22Rv1 (cell line): ENCODE measurements at regions not wholly inside any gene's neighbourhood (a gene's known extent, or its start where the extent isn't known, plus 50 kb on each side); places are given as distances from the start of the nearest gene placed in this dataset.

Experiments
- H3K27ac ChIP-seq: fragments of 450-650 bp; 2 replicates; pipeline ENCODE4 v1.5.1; 2017
- ZFX ChIP-seq: fragments of 450-650 bp; IDR thresholded peaks from 2 replicates; pipeline ENCODE4 v1.6.1; 2017; ENCODE audit warnings: antibody characterized with exemption, borderline replicate concordance
- TF ChIP-seq, protein P1 (sequence below): fragments of 450-650 bp; IDR thresholded peaks from 2 replicates; pipeline ENCODE4 v1.5.1; 2017; ENCODE audit warnings: mild to moderate bottlenecking

DNA sequence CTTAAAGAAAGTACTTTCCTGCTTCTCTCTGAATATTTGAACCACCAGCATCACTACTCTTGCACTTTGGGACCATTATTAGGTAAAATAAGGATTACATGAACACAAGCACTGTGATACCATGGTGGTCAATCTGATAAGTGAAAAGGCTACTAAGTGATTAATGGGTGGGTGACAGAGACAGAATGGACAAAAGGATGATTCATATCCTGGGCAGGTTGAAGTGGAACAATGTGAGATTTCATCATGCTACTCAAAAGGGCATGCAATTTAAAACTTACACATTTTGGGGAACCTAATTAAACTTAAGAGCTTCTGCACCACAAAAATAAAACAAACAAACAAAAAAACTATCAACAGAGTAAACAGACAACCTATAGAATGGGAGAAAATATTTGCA lies 172.0 kb upstream of the CD96 start:
- TF ChIP-seq ZFX: no peak
- TF ChIP-seq, protein P1, sequence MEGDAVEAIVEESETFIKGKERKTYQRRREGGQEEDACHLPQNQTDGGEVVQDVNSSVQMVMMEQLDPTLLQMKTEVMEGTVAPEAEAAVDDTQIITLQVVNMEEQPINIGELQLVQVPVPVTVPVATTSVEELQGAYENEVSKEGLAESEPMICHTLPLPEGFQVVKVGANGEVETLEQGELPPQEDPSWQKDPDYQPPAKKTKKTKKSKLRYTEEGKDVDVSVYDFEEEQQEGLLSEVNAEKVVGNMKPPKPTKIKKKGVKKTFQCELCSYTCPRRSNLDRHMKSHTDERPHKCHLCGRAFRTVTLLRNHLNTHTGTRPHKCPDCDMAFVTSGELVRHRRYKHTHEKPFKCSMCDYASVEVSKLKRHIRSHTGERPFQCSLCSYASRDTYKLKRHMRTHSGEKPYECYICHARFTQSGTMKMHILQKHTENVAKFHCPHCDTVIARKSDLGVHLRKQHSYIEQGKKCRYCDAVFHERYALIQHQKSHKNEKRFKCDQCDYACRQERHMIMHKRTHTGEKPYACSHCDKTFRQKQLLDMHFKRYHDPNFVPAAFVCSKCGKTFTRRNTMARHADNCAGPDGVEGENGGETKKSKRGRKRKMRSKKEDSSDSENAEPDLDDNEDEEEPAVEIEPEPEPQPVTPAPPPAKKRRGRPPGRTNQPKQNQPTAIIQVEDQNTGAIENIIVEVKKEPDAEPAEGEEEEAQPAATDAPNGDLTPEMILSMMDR: no peak
- no peak overlapping the region for H3K27ac ChIP-seq

DNA sequence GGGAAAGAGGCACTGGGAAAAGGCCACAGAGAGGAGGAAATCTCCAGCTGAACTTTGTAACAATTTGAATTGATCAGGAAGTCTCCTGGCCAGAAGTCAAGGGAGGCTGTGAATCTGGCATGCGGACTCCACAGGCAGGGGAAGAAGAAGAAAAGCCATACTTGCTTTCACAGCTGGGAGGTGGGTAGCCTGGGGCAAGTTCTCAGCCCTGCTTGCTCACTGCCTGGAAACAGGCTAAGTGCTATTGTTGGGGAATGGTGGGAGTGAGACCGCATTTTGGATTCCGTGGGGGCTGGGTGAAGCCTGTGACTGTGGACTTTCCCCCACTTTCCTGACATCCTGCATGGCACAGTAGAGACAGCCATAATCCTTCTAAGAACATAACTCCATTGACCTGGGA lies 168.8 kb upstream of the CD96 start:
- H3K27ac ChIP-seq: no peak overlapping the region
- TF ChIP-seq ZFX: no peak
- TF ChIP-seq, protein P1: no peak

DNA sequence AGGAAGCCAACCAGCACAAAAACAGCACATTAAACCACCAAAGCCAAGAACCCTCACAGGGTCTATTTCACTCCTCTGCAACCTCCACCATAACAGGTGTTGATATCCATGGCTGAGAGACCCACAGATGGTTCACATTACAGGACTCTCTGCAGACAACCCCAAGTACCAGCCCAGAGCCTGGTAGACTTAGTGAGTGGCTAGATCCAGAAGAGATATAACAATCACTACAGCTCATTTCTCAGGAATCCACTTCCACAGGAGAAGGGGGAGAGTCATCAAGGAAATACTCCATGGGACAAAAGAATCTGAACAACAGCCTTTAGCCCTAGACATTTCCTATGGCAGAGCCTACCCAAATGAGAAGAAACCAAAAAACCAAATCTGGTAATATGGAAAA lies 168.1 kb upstream of the CD96 start:
- no peak for TF ChIP-seq ZFX
- TF ChIP-seq, protein P1: no peak
- H3K27ac ChIP-seq: no peak overlapping the region

DNA sequence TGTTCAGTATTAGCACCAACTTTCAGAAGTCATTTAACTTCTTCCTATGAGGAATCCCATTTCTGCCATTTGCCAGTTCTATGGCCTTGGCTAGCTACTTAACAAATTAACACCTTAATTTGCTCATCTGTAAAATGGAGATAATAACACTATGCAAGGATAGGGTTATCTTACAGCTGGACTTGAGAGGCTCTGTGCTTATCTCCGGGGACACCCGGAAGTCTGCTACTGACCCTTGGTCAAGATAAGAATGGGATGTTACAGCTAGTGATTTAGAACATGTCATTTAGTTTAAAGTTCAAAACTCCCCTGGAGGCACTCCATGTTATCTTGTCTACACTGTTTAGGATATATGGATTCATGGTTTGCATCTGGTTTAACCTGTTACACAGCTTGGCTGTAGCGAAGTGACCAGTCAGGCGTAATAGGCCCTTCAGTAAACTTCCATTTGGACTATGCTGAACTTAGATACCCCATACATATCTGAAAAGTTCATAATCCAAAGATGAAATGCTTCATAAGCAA lies 156.0 kb upstream of the CD96 start:
- H3K27ac ChIP-seq: no peak overlapping the region
- TF ChIP-seq ZFX: no peak
- TF ChIP-seq, protein P1: no peak

DNA sequence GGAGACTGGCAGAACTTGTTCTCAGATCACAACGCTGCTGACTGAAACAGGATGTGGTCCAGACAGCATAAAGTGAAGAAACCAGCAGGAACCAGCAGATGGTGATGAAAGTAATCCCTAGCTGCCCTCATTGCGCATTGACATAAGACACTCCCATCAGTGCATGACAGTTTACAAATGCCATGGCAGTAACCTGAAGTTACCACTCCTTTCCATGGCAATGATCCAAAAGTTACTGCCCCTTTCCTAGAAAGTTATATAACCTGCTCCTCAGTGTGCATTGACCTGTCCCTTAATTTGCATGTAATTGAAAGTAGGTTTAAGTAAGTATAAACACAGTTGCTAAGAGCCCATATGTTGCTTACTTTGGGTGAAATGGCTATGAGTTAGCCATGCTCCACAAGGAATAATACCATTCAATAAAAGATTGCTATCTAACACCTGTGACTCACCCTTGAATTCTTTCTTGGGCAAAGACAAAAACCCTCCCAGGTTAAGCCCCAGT lies 149.1 kb upstream of the CD96 start:
- H3K27ac ChIP-seq: no peak overlapping the region
- TF ChIP-seq, protein P1: no peak
- TF ChIP-seq ZFX: no peak

DNA sequence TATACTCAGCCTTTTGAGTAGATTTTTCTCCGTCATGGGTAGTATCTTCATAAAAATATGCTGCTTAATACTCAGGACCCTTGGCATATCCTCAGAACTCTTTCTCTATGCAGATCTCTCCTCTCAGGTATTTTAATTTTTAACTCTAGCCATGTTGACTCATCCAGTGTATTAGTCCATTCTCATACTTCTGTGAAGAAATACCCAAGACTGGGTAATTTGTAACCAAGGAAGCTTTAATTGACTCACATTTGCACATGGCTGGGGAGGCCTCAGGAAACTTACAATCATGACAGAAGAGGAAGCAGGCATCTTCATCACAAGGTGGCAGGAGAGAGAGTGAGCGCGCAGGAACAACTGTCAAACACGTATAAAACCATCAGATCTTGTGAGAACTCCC lies 129.3 kb upstream of the CD96 start:
- TF ChIP-seq, protein P1: no peak
- no peak for TF ChIP-seq ZFX
- no peak overlapping the region for H3K27ac ChIP-seq

DNA sequence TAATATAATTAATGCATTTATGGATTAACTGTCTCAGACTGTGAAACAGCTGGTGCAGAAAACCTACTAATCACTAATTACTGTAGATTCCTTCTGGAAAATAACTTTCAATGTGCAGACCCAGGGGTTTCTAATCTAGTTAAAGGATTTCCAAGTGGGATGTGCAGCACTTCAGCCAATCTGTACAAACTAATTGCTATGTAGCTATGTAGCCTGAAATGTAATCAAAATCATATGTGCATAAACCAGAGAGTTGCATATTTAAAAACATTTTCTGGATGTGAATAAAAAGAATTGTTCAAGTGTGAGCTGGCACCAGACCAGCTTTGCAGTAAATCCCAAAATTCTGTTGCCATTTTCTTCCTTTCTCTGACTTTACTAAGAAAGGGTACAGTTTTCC lies 127.5 kb upstream of the CD96 start:
- no peak overlapping the region for H3K27ac ChIP-seq
- TF ChIP-seq ZFX: no peak
- TF ChIP-seq, protein P1: no peak
